Kidney (tissue), 13 donors: ENCODE measurements at regions not wholly inside any gene's neighbourhood (a gene's known extent, or its start where the extent isn't known, plus 50 kb on each side); places are given as distances from the start of the nearest gene placed in this dataset.

Source experiments
- DNase-seq, 5 donors: peaks; one replicate each; pipeline ENCODE4 v3.0.0-alpha.2; 2013 to 2020
- FAIRE-seq: peaks from 2 replicates; lab custom pipeline; 2012; peaks lifted over from hg19 to GRCh38; lab: Jason Lieb, UNC
- H3K27ac ChIP-seq, 2 donors: one replicate each; pipeline ENCODE4 v1.7.0; 2013; ENCODE audit warnings: low read depth in 2 of 2, low read length in 2 of 2, inconsistent platforms in 1 of 2
- H3K27me3 ChIP-seq: one replicate; pipeline ENCODE4 v1.7.1; 2013; ENCODE audit warnings: low read length, inconsistent platforms; ENCODE audit not compliant: control insufficient read depth, insufficient read depth
- H3K36me3 ChIP-seq, 3 donors: one replicate each; pipeline versions ENCODE4 v1.7.0 to v1.7.1; 2013; ENCODE audit warnings: low read length in 3 of 3, control low read depth in 1 of 3, inconsistent platforms in 1 of 3; ENCODE audit not compliant: insufficient read depth in 3 of 3, control insufficient read depth in 2 of 3
- H3K4me1 ChIP-seq, 3 donors: one replicate each; pipeline versions ENCODE4 v1.7.0 to v1.7.1; 2013; ENCODE audit warnings: low read length in 3 of 3, inconsistent platforms in 1 of 3, low read depth in 1 of 3; ENCODE audit not compliant: control insufficient read depth in 2 of 3, insufficient read depth in 2 of 3
- H3K4me3 ChIP-seq, 3 donors: one replicate each; pipeline versions ENCODE4 v1.7.0 to v1.8.1; 2013; ENCODE audit warnings: low read length in 3 of 3, control low read depth in 1 of 3, inconsistent platforms in 1 of 3
- H3K9ac ChIP-seq, 3 donors: one replicate each; pipeline versions ENCODE4 v1.7.0 to v1.7.1; 2013; ENCODE audit warnings: low read length in 3 of 3, control low read depth in 1 of 3, inconsistent platforms in 1 of 3
- H3K9me3 ChIP-seq, 3 donors: one replicate each; pipeline versions ENCODE4 v1.7.0 to v1.7.1; 2013; ENCODE audit warnings: low read length in 3 of 3, control low read depth in 1 of 3, inconsistent platforms in 1 of 3; ENCODE audit not compliant: control insufficient read depth in 2 of 3, insufficient read depth in 1 of 3
- intact Hi-C: fragments of 100-400 bp; cut with DNase I; formaldehyde crosslinking; loops from one replicate; pipeline ENCODE4 v1.11.1; 2022
- TF ChIP-seq, protein P1 (sequence below): IDR thresholded peaks from 3 replicates; pipeline ENCODE4 v1.5.1; 2012; ENCODE audit warnings: mild to moderate bottlenecking, moderate library complexity, borderline replicate concordance; ENCODE audit not compliant: insufficient read depth; ENCODE audit errors: extremely low read depth
- donor health status: control.
- donor health status: control.
- donor health status: control.
- donor health status: control.
- donor health status: control.
- donor health status: DM: yes; HTN: yes; CAD: no.
- donor health status: Normal renal cell carcinoma (clear cell type).

GRCh38 chr4:152149745-152150144 is 386.1 kb downstream of the FBXW7 start:
- Histone ChIP-seq H3K9me3 (peaks cover 0 to 6% (median 0%) of the 10 kb centered on the region in 3 donors), H3K36me3 (no peaks in the 10 kb centered on the region), H3K27me3 (no peaks in the 10 kb centered on the region), H3K4me1 (no peaks in the 10 kb centered on the region), H3K27ac (no peak overlapping the region), H3K9ac (no peak overlapping the region), H3K4me3 (no peak overlapping the region)
- DNase-seq = no peak
- FAIRE-seq = no peak
- TF ChIP-seq, protein P1, sequence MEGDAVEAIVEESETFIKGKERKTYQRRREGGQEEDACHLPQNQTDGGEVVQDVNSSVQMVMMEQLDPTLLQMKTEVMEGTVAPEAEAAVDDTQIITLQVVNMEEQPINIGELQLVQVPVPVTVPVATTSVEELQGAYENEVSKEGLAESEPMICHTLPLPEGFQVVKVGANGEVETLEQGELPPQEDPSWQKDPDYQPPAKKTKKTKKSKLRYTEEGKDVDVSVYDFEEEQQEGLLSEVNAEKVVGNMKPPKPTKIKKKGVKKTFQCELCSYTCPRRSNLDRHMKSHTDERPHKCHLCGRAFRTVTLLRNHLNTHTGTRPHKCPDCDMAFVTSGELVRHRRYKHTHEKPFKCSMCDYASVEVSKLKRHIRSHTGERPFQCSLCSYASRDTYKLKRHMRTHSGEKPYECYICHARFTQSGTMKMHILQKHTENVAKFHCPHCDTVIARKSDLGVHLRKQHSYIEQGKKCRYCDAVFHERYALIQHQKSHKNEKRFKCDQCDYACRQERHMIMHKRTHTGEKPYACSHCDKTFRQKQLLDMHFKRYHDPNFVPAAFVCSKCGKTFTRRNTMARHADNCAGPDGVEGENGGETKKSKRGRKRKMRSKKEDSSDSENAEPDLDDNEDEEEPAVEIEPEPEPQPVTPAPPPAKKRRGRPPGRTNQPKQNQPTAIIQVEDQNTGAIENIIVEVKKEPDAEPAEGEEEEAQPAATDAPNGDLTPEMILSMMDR = no peak
- intact Hi-C loops = no loop called here

DNA sequence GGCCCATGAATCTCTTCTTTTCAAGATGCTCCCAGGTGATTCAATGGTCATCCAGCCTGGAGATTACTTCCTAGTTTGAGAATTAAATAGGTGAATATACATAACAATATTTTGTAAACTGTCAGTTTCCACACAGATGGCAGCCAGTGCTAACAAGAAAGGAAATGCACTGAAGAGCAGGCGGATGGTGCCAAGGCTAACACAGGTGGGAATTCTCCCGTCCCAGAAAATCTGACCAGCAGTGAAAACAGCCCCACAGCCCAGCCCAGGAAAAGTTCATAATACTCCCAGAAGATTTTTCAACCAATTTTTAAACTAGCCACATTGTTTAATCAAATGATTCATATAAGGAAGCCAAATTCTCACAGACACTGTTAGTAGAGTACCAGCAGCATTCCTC is 387.2 kb upstream of the GATB start:
- no peak overlapping the region for H3K4me3 ChIP-seq
- no peaks in the 10 kb centered on the region for H3K36me3 ChIP-seq
- no peak overlapping the region for H3K27ac ChIP-seq
- H3K27me3 ChIP-seq = no peaks in the 10 kb centered on the region
- TF ChIP-seq, protein P1 = no peak
- H3K9me3 ChIP-seq = peaks cover 0 to 6% (median 0%) of the 10 kb centered on the region in 3 donors
- FAIRE-seq = no peak
- no peak overlapping the region for H3K9ac ChIP-seq
- no peaks in the 10 kb centered on the region for H3K4me1 ChIP-seq
- intact Hi-C loops = no loop called here
- no peak for DNase-seq

- FAIRE-seq = no peak
Observed at GRCh38 chr4:152146244-152146643, 385.4 kb upstream of the GATB start.

More at GRCh38 chr4:152146244-152146643, 385.4 kb upstream of the GATB start:
- no peak overlapping the region for H3K27ac ChIP-seq
- no peaks in the 10 kb centered on the region for H3K36me3 ChIP-seq
- no peaks in the 10 kb centered on the region for H3K4me1 ChIP-seq
- no peaks in the 10 kb centered on the region for H3K27me3 ChIP-seq
- TF ChIP-seq, protein P1 = no peak
- no peak overlapping the region for H3K9ac ChIP-seq
- no peak overlapping the region for H3K4me3 ChIP-seq
- DNase-seq = no peak
- peaks cover 0 to 6% (median 0%) of the 10 kb centered on the region in 3 donors for H3K9me3 ChIP-seq
- intact Hi-C loops = no loop called here
